ENCODE measurements at regions not wholly inside any gene's neighbourhood (a gene's known extent, or its start where the extent isn't known, plus 50 kb on each side); places are given as distances from the start of the nearest gene placed in this dataset.
"Not testable (repeated sequence)": the region's sequence is repeated elsewhere in the genome, so short reads cannot be mapped to it uniquely, and the experiment has no call there.

GRCh38 chr9:79492092-79493009, 79.4 kb upstream of the TLE4 start:
- no peaks in the 10 kb centered on the region for H3K27me3 ChIP-seq
- peaks cover 10% of the 10 kb centered on the region for H3K4me1 ChIP-seq
- no peaks in the 10 kb centered on the region for H3K36me3 ChIP-seq
- no peak overlapping the region for H3K4me3 ChIP-seq
- no peaks in the 10 kb centered on the region for H3K9me3 ChIP-seq (replicated peaks)
- no peak for DNase-seq
- H3K27ac ChIP-seq, result no peak overlapping the region

- H3K36me3 ChIP-seq; H3K9me3 ChIP-seq (replicated peaks); H3K4me3 ChIP-seq; H3K27ac ChIP-seq; H3K4me1 ChIP-seq; H3K27me3 ChIP-seq; DNase-seq: not testable (repeated sequence)
Measured at GRCh38 chr9:79500196-79500864, 71.4 kb upstream of the TLE4 start.

- H3K36me3 ChIP-seq, result no peaks in the 10 kb centered on the region
- DNase-seq, result no peak
- H3K4me1 ChIP-seq, result no peaks in the 10 kb centered on the region
- H3K9me3 ChIP-seq (replicated peaks), result no peaks in the 10 kb centered on the region; the same call in 1 of the 2 replicates
- H3K27me3 ChIP-seq, result no peaks in the 10 kb centered on the region
- H3K27ac ChIP-seq, result no peak overlapping the region
- H3K4me3 ChIP-seq, result no peak overlapping the region
Measured at GRCh38 chr9:79501546-79501945, 70.2 kb upstream of the TLE4 start.

- Histone ChIP-seq H3K36me3 (no peaks in the 10 kb centered on the region), H3K4me3 (no peak overlapping the region), H3K27ac (no peak overlapping the region), H3K9me3 (replicated peaks) (no peaks in the 10 kb centered on the region; the same call in 1 of the 2 replicates), H3K27me3 (no peaks in the 10 kb centered on the region), H3K4me1 (no peaks in the 10 kb centered on the region)
- DNase-seq, result no peak
Measured at GRCh38 chr9:79507801-79508200, 64.0 kb upstream of the TLE4 start.

GRCh38 chr9:79512251-79512650, 59.5 kb upstream of the TLE4 start:
- no peaks in the 10 kb centered on the region for H3K9me3 ChIP-seq (replicated peaks)
- H3K4me3 ChIP-seq, result no peak overlapping the region
- no peaks in the 10 kb centered on the region for H3K4me1 ChIP-seq
- H3K27ac ChIP-seq, result no peak overlapping the region
- no peak for DNase-seq
- no peaks in the 10 kb centered on the region for H3K27me3 ChIP-seq
- H3K36me3 ChIP-seq, result no peaks in the 10 kb centered on the region
